WTC11 (cell line): ENCODE measurements at regions not wholly inside any gene's neighbourhood (a gene's known extent, or its start where the extent isn't known, plus 50 kb on each side); places are given as distances from the start of the nearest gene placed in this dataset.

ENCODE experiments used
- ATAC-seq: fragments of 200-7000 bp; cut with Tn5 transposase; 2 replicates; pipeline ENCODE4 v1.10.0; 2021; ENCODE audit warnings: mild to moderate bottlenecking, moderate library complexity
- CTCF ChIA-PET: fragments of 300-600 bp; sonication (Branson Sonifier 250); formaldehyde crosslinking; loops from one replicate; lab custom pipeline; 2021; ENCODE audit warnings: antibody characterized with exemption; lab: Charles Lee
- POLR2A ChIA-PET: fragments of 350-600 bp; sonication (Branson Sonifier 250); formaldehyde crosslinking; loops from one replicate; lab custom pipeline; 2021; ENCODE audit warnings: antibody characterized with exemption; lab: Charles Lee
- DNase-seq: peaks from one replicate; pipeline ENCODE4 v3.0.0; 2021; ENCODE audit warnings: low spot score
- H3K27ac Mint-ChIP-seq: 2 replicates; pipeline ENCODE4 v1.8.0; 2021; ENCODE audit warnings: mixed read lengths
- H3K27me3 Mint-ChIP-seq: 2 replicates; pipeline ENCODE4 v1.8.0; 2021; ENCODE audit warnings: low read depth, mild to moderate bottlenecking, moderate library complexity, mixed read lengths
- H3K36me3 Mint-ChIP-seq: 2 replicates; pipeline ENCODE4 v1.8.0; 2021; ENCODE audit warnings: mixed read lengths
- H3K4me1 Mint-ChIP-seq: 2 replicates; pipeline ENCODE4 v1.8.0; 2022; ENCODE audit warnings: mixed read lengths
- H3K4me3 Mint-ChIP-seq: 2 replicates; pipeline ENCODE4 v1.8.0; 2021; ENCODE audit warnings: mild to moderate bottlenecking, moderate library complexity, mixed read lengths
- H3K9me3 Mint-ChIP-seq: 2 replicates; pipeline ENCODE4 v1.8.0; 2021; ENCODE audit warnings: mixed read lengths
- AFF4 ChIP-seq: sonication (generic); formaldehyde crosslinking; IDR thresholded peaks from 2 replicates; pipeline ENCODE4 v1.8.1; 2023; ENCODE audit warnings: mild to moderate bottlenecking, missing genetic modification reagents, borderline replicate concordance
- ELF4 ChIP-seq: sonication (generic); formaldehyde crosslinking; IDR thresholded peaks from 2 replicates; pipeline ENCODE4 v1.8.1; 2022; ENCODE audit warnings: low read depth, mild to moderate bottlenecking, moderate library complexity, missing genetic modification reagents
- FOXP1 ChIP-seq: sonication (generic); formaldehyde crosslinking; IDR thresholded peaks from 2 replicates; pipeline ENCODE4 v1.8.0; 2022; ENCODE audit warnings: missing genetic modification reagents, mild to moderate bottlenecking, moderate library complexity, borderline replicate concordance
- GABPB1 ChIP-seq: sonication (generic); formaldehyde crosslinking; IDR thresholded peaks from 2 replicates; pipeline ENCODE4 v1.8.1; 2023; ENCODE audit warnings: mild to moderate bottlenecking, missing genetic modification reagents
- IRF1 ChIP-seq: sonication (generic); formaldehyde crosslinking; IDR thresholded peaks from 2 replicates; pipeline ENCODE4 v1.8.0; 2023; ENCODE audit warnings: missing genetic modification reagents
- KAT7 ChIP-seq: sonication (generic); formaldehyde crosslinking; IDR thresholded peaks from 2 replicates; pipeline ENCODE4 v1.8.1; 2023; ENCODE audit warnings: missing genetic modification reagents, mild to moderate bottlenecking, borderline replicate concordance
- MXD4 ChIP-seq: fragments of 250-450 bp; sonication (Bioruptor Pico); IDR thresholded peaks from 2 replicates; pipeline ENCODE4 v1.8.0; 2021; ENCODE audit warnings: mild to moderate bottlenecking, moderate library complexity, borderline replicate concordance
- MYBL2 ChIP-seq: sonication (generic); formaldehyde crosslinking; IDR thresholded peaks from 2 replicates; pipeline ENCODE4 v1.8.1; 2023; ENCODE audit warnings: mild to moderate bottlenecking, moderate library complexity, missing genetic modification reagents
- RORB ChIP-seq: fragments of 250-450 bp; sonication (Bioruptor Pico); IDR thresholded peaks from 2 replicates; pipeline ENCODE4 v1.9.0; 2021; ENCODE audit warnings: mild to moderate bottlenecking
- STAT6 ChIP-seq: sonication (generic); formaldehyde crosslinking; conservative IDR thresholded peaks from 2 replicates; pipeline ENCODE4 v1.8.1; 2023; ENCODE audit warnings: mild to moderate bottlenecking, low read depth, missing genetic modification reagents, moderate library complexity
- TEAD1 ChIP-seq: sonication (generic); formaldehyde crosslinking; IDR thresholded peaks from 2 replicates; pipeline ENCODE4 v1.8.0; 2022; ENCODE audit warnings: mild to moderate bottlenecking, missing genetic modification reagents
- TP53 ChIP-seq: sonication (generic); formaldehyde crosslinking; IDR thresholded peaks from 2 replicates; pipeline ENCODE4 v1.8.1; 2023; ENCODE audit warnings: mild to moderate bottlenecking, missing genetic modification reagents
- USF1 ChIP-seq: sonication (generic); formaldehyde crosslinking; IDR thresholded peaks from 2 replicates; pipeline ENCODE4 v1.8.0; 2022; ENCODE audit warnings: mild to moderate bottlenecking, missing genetic modification reagents
- ZNF396 ChIP-seq: fragments of 250-450 bp; sonication (Bioruptor Pico); IDR thresholded peaks from 2 replicates; pipeline ENCODE4 v1.8.0; 2021; ENCODE audit warnings: mild to moderate bottlenecking, moderate library complexity, borderline replicate concordance
- ZNF423 ChIP-seq: fragments of 250-450 bp; sonication (Bioruptor Pico); IDR thresholded peaks from 2 replicates; pipeline ENCODE4 v2.1.2; 2022; ENCODE audit warnings: mild to moderate bottlenecking, moderate library complexity
- ZNF671 ChIP-seq: fragments of 250-450 bp; sonication (Bioruptor Pico); IDR thresholded peaks from 2 replicates; pipeline ENCODE4 v1.8.0; 2021; ENCODE audit warnings: mild to moderate bottlenecking

GRCh38 chr10:34032564-34032963 lies 698.1 kb upstream of the NRP1 start (continued):
- no peak for TF ChIP-seq IRF1 (CRISPR knock-in tag)

- DNase-seq (no peak), ATAC-seq (no peak)
- H3K4me3 Mint-ChIP-seq, result no peak overlapping the region
- no peaks in the 10 kb centered on the region for H3K27me3 Mint-ChIP-seq
- no peak overlapping the region for H3K27ac Mint-ChIP-seq
- peaks cover 14% of the 10 kb centered on the region for H3K9me3 Mint-ChIP-seq
- peaks cover 5% of the 10 kb centered on the region; the same call in 1 of the 2 replicates for H3K36me3 Mint-ChIP-seq
- ChIA-PET POLR2A (no interaction called here), CTCF (interaction anchor here (1.2 kb wide), 1 partner anchor 13 kb away, joined by 3 read pairs; no protein-coding TSS in a partner anchor)
- no peak for TF ChIP-seq TEAD1 (CRISPR knock-in tag)
- TF ChIP-seq ELF4 (CRISPR knock-in tag), result no peak
- no peak for TF ChIP-seq ZNF671 (CRISPR knock-in tag)
- TF ChIP-seq KAT7 (CRISPR knock-in tag), result no peak
- no peak for TF ChIP-seq AFF4 (CRISPR knock-in tag)
- no peak for TF ChIP-seq TP53 (CRISPR knock-in tag)
- H3K4me1 Mint-ChIP-seq, result no peaks in the 10 kb centered on the region
Measured at GRCh38 chr10:34031400-34031799, 696.9 kb upstream of the NRP1 start.

- ChIA-PET CTCF (interaction anchor here (1.3 kb wide), 1 partner anchor 12 kb away, joined by 4 read pairs; no protein-coding TSS in a partner anchor), POLR2A (no interaction called here)
- Mint-ChIP-seq H3K9me3 (peaks cover 19% of the 10 kb centered on the region), H3K4me1 (no peaks in the 10 kb centered on the region), H3K27ac (no peak overlapping the region), H3K36me3 (peaks cover 6% of the 10 kb centered on the region), H3K4me3 (no peak overlapping the region), H3K27me3 (no peaks in the 10 kb centered on the region)
- TF ChIP-seq KAT7 (CRISPR knock-in tag) (no peak), MXD4 (CRISPR knock-in tag) (no peak), RORB (CRISPR knock-in tag) (no peak), GABPB1 (no peak), USF1 (CRISPR knock-in tag) (no peak), ELF4 (CRISPR knock-in tag) (no peak), MYBL2 (CRISPR knock-in tag) (no peak), FOXP1 (no peak), ZNF396 (no peak), ZNF423 (CRISPR knock-in tag) (no peak), TEAD1 (CRISPR knock-in tag) (no peak), STAT6 (CRISPR knock-in tag) (no peak)
- ATAC-seq (no peak), DNase-seq (no peak)
Measured at GRCh38 chr10:34029455-34029854, 695.0 kb upstream of the NRP1 start.
